Caco-2 (cell line): ENCODE measurements at regions not wholly inside any gene's neighbourhood (a gene's known extent, or its start where the extent isn't known, plus 50 kb on each side); places are given as distances from the start of the nearest gene placed in this dataset.

Source experiments
- BruUV-seq: library from RNA; stranded (reverse); fragments of 400-500 nt; replicated peaks from 2 replicates; lab custom pipeline; 2021; lab: Mats Ljungman, UMichigan
- CTCF ChIA-PET: fragments of 300-600 bp; sonication (Branson Sonifier 250); formaldehyde crosslinking; loops from one replicate; lab custom pipeline; 2022; ENCODE audit warnings: antibody characterized with exemption; lab: Charles Lee
- POLR2A ChIA-PET: fragments of 300-600 bp; sonication (Branson Sonifier 250); formaldehyde crosslinking; loops from one replicate; lab custom pipeline; 2022; ENCODE audit warnings: antibody characterized with exemption; lab: Charles Lee
- DNase-seq, 2 experiments: peaks; one replicate each; pipeline versions ENCODE4 v3.0.0 to v3.0.0-alpha.2; 2020 to 2022
- H3K27me3 ChIP-seq: replicated peaks from 2 replicates; pipeline ENCODE4 v1.6.0; 2011; ENCODE audit warnings: low read length; ENCODE audit not compliant: control insufficient read depth, insufficient read depth
- H3K36me3 ChIP-seq: 2 replicates; pipeline ENCODE4 v1.5.1; 2011; ENCODE audit warnings: low read length; ENCODE audit not compliant: control insufficient read depth, insufficient read depth
- H3K4me1 ChIP-seq: fragments of 250-450 bp; sonication (Bioruptor Pico); 2 replicates; pipeline ENCODE4 v1.5.1; 2020; ENCODE audit warnings: mild to moderate bottlenecking
- H3K4me3 ChIP-seq: 2 replicates; pipeline ENCODE4 v1.5.1; 2011; ENCODE audit warnings: low read depth, mild to moderate bottlenecking, control low read depth, low read length
- H3K9me3 ChIP-seq: fragments of 250-450 bp; sonication (Bioruptor Pico); 2 replicates; pipeline ENCODE4 v1.5.1; 2020; ENCODE audit warnings: mild to moderate bottlenecking, moderate library complexity
- H3K27ac Mint-ChIP-seq: one replicate; pipeline ENCODE4 v1.8.0; 2022; ENCODE audit warnings: mixed read lengths; ENCODE audit not compliant: unreplicated experiment
- H3K27me3 Mint-ChIP-seq: one replicate; pipeline ENCODE4 v1.8.0; 2022; ENCODE audit warnings: mixed read lengths; ENCODE audit not compliant: insufficient read depth, unreplicated experiment
- H3K36me3 Mint-ChIP-seq: one replicate; pipeline ENCODE4 v1.8.0; 2022; ENCODE audit warnings: mild to moderate bottlenecking, mixed read lengths; ENCODE audit not compliant: insufficient read depth, unreplicated experiment
- H3K4me1 Mint-ChIP-seq: one replicate; pipeline ENCODE4 v1.8.0; 2022; ENCODE audit warnings: low read depth, mixed read lengths; ENCODE audit not compliant: unreplicated experiment
- H3K4me3 Mint-ChIP-seq: one replicate; pipeline ENCODE4 v1.8.0; 2022; ENCODE audit warnings: mild to moderate bottlenecking, moderate library complexity, mixed read lengths; ENCODE audit not compliant: unreplicated experiment
- H3K9me3 Mint-ChIP-seq: one replicate; pipeline ENCODE4 v1.8.0; 2022; ENCODE audit warnings: mixed read lengths; ENCODE audit not compliant: unreplicated experiment
- intact Hi-C: fragments of 100-400 bp; cut with micrococcal nuclease; formaldehyde crosslinking; loops from one replicate; pipeline ENCODE4 v1.10.0; 2022; ENCODE audit not compliant: unreplicated experiment
- TF ChIP-seq, protein P1 (sequence below), 2 experiments: fragments of 200-600 bp in 1 of 2; IDR thresholded peaks; 1 replicate in 1 of 2; 2 replicates in 1 of 2; pipeline versions ENCODE4 v1.5.1 to v1.8.0; 2011 to 2022; ENCODE audit warnings: antibody characterized with exemption in 1 of 2, control low read depth in 1 of 2, inconsistent platforms in 1 of 2, low read depth in 1 of 2, low read length in 1 of 2, mild to moderate bottlenecking in 1 of 2, moderate library complexity in 1 of 2; ENCODE audit not compliant: insufficient read depth in 1 of 2, severe bottlenecking in 1 of 2, unreplicated experiment in 1 of 2

DNA sequence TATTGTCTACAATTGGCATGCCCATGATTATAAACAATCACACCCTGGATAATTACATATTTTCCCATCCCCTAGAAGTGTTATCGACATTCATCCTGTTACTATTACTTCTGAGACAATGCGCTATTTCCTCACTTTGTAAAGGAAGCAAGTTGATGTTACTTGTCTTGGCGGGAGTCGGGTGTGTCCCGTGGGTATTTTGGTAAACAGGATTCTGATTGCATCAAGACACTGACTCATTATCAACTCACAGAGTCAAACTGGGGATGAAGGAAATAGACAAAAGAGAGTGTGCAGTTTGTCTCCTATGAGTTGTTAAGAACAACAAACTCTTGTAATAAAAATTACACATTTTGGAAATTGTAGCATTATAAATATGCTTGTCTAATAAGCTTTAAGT, 142.7 kb downstream of the GALR1 start:
- H3K4me1 ChIP-seq = no peaks in the 10 kb centered on the region
- H3K4me3 ChIP-seq = no peak overlapping the region
- Mint-ChIP-seq H3K27me3 (no peaks in the 10 kb centered on the region), H3K36me3 (no peaks in the 10 kb centered on the region), H3K4me3 (no peak overlapping the region), H3K4me1 (no peaks in the 10 kb centered on the region), H3K9me3 (no peaks in the 10 kb centered on the region), H3K27ac (no peak overlapping the region)
- no peaks in the 10 kb centered on the region for H3K36me3 ChIP-seq
- intact Hi-C loops = no loop called here
- ChIA-PET CTCF (no interaction called here), POLR2A (no interaction called here)
- BruUV-seq = no TSS peak
- H3K27me3 ChIP-seq = no peaks in the 10 kb centered on the region
- H3K9me3 ChIP-seq = no peaks in the 10 kb centered on the region
- TF ChIP-seq, protein P1, sequence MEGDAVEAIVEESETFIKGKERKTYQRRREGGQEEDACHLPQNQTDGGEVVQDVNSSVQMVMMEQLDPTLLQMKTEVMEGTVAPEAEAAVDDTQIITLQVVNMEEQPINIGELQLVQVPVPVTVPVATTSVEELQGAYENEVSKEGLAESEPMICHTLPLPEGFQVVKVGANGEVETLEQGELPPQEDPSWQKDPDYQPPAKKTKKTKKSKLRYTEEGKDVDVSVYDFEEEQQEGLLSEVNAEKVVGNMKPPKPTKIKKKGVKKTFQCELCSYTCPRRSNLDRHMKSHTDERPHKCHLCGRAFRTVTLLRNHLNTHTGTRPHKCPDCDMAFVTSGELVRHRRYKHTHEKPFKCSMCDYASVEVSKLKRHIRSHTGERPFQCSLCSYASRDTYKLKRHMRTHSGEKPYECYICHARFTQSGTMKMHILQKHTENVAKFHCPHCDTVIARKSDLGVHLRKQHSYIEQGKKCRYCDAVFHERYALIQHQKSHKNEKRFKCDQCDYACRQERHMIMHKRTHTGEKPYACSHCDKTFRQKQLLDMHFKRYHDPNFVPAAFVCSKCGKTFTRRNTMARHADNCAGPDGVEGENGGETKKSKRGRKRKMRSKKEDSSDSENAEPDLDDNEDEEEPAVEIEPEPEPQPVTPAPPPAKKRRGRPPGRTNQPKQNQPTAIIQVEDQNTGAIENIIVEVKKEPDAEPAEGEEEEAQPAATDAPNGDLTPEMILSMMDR (IDR thresholded peaks at IDR 0.05; ENCODE audit: insufficient read depth in 1 of 2, low read depth in 1 of 2, low read length in 1 of 2, severe bottlenecking in 1 of 2, unreplicated experiment in 1 of 2) = no peak
- DNase-seq = no peak

- no peaks in the 10 kb centered on the region for H3K4me1 ChIP-seq
- Mint-ChIP-seq H3K9me3 (no peaks in the 10 kb centered on the region), H3K36me3 (no peaks in the 10 kb centered on the region), H3K27ac (no peak overlapping the region), H3K4me1 (no peaks in the 10 kb centered on the region), H3K4me3 (no peak overlapping the region), H3K27me3 (no peaks in the 10 kb centered on the region)
- DNase-seq = no peak
- TF ChIP-seq, protein P1 (IDR thresholded peaks at IDR 0.05; ENCODE audit: insufficient read depth in 1 of 2, low read depth in 1 of 2, low read length in 1 of 2, severe bottlenecking in 1 of 2, unreplicated experiment in 1 of 2) = no peak
- no peak overlapping the region for H3K4me3 ChIP-seq
- H3K9me3 ChIP-seq = no peaks in the 10 kb centered on the region
- CTCF ChIA-PET = no interaction called here
- POLR2A ChIA-PET = no interaction called here
- no peaks in the 10 kb centered on the region for H3K36me3 ChIP-seq
- H3K27me3 ChIP-seq = no peaks in the 10 kb centered on the region
- intact Hi-C loops = no loop called here
- BruUV-seq = no TSS peak
Measured at GRCh38 chr18:77393519-77393918, 143.9 kb downstream of the GALR1 start.

DNA sequence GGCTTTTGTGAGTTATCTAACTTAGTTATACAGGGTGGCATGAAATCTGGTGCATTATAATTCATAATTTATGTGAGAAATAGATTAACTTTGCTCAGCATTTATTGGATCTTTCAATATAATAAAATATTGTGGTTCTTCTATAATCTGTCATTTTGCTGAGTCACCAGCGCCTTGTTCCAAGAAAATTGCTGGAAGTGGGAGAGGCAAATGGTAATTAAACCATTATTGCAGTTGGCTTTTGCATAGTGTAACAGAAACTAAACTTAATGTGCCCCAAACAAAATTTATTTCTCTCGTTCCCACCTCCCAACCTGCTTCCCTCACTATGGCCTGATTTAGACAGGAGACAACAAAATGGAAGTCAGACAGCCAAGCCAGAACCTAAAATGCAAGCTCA, 146.3 kb downstream of the GALR1 start:
- H3K4me1 Mint-ChIP-seq = no peaks in the 10 kb centered on the region
- H3K36me3 Mint-ChIP-seq = no peaks in the 10 kb centered on the region
- TF ChIP-seq, protein P1 (IDR thresholded peaks at IDR 0.05; ENCODE audit: insufficient read depth in 1 of 2, low read depth in 1 of 2, low read length in 1 of 2, severe bottlenecking in 1 of 2, unreplicated experiment in 1 of 2) = no peak
- no TSS peak for BruUV-seq
- POLR2A ChIA-PET = no interaction called here
- no peaks in the 10 kb centered on the region for H3K36me3 ChIP-seq
- intact Hi-C loops = no loop called here
- CTCF ChIA-PET = no interaction called here
- H3K4me3 Mint-ChIP-seq = no peak overlapping the region
- no peaks in the 10 kb centered on the region for H3K9me3 ChIP-seq
- no peaks in the 10 kb centered on the region for H3K4me1 ChIP-seq
- DNase-seq = no peak
- no peaks in the 10 kb centered on the region for H3K27me3 ChIP-seq
- H3K27me3 Mint-ChIP-seq = no peaks in the 10 kb centered on the region
- H3K4me3 ChIP-seq = no peak overlapping the region
- no peaks in the 10 kb centered on the region for H3K9me3 Mint-ChIP-seq
- no peak overlapping the region for H3K27ac Mint-ChIP-seq
